SK-N-SH (cell line): ENCODE measurements at regions not wholly inside any gene's neighbourhood (a gene's known extent, or its start where the extent isn't known, plus 50 kb on each side); places are given as distances from the start of the nearest gene placed in this dataset.

Source experiments
- CTCF ChIA-PET: fragments of 300-600, 350-600 bp; formaldehyde crosslinking; extraction: SDS; loops from one replicate; lab custom pipeline; 2021; lab: Yijun Ruan, JAX
- POLR2A ChIA-PET: fragments of 350-600 bp; sonication (Branson Sonifier 250); formaldehyde crosslinking; extraction: SDS; loops from one replicate; lab custom pipeline; 2020; ENCODE audit warnings: antibody characterized with exemption, inconsistent platforms; lab: Yijun Ruan, JAX
- DNase-seq: peaks from one replicate; pipeline ENCODE4 v3.0.0; 2012
- H2AFZ ChIP-seq: fragments of 200-600 bp; sonication (generic); 2 replicates; pipeline ENCODE4 v1.8.1; 2016; ENCODE audit warnings: antibody characterized with exemption, mild to moderate bottlenecking, low read depth
- H3F3A ChIP-seq: fragments of 200-600 bp; sonication (generic); replicated peaks from 2 replicates; pipeline ENCODE3; 2016; ENCODE audit warnings: antibody characterized with exemption, mild to moderate bottlenecking; ENCODE audit not compliant: insufficient read depth
- H3K27ac ChIP-seq, 2 experiments: fragments of 200-500 bp in 1 of 2; fragments of 200-600 bp in 1 of 2; sonication (Bioruptor generic) in 1 of 2; sonication (generic), shearing (Covaris generic) in 1 of 2; 2 replicates each; pipeline versions ENCODE4 v1.5.1 to v1.6.1; 2014 to 2016; ENCODE audit warnings: low read depth in 2 of 2, inconsistent platforms in 1 of 2, low read length in 1 of 2, mild to moderate bottlenecking in 1 of 2, mixed read lengths in 1 of 2
- H3K27me3 ChIP-seq: fragments of 200-600 bp; sonication (generic), shearing (Covaris generic); 2 replicates; pipeline ENCODE4 v1.6.1; 2016; ENCODE audit warnings: mixed run types; ENCODE audit not compliant: insufficient read depth
- H3K36me3 ChIP-seq, 2 experiments: fragments of 200-500 bp in 1 of 2; fragments of 200-600 bp in 1 of 2; sonication (Bioruptor generic) in 1 of 2; sonication (generic) in 1 of 2; replicated peaks in 1 of 2; 2 replicates each; pipeline versions ENCODE3 to v1.5.1; 2014 to 2016; ENCODE audit warnings: low read length in 1 of 2, mild to moderate bottlenecking in 1 of 2; ENCODE audit not compliant: insufficient read depth in 2 of 2, control insufficient read depth in 1 of 2
- H3K4me1 ChIP-seq, 2 experiments: fragments of 200-500 bp in 1 of 2; fragments of 200-600 bp in 1 of 2; sonication (Bioruptor generic) in 1 of 2; sonication (generic), shearing (Covaris generic) in 1 of 2; 2 replicates each; pipeline versions ENCODE4 v1.5.1 to v1.6.1; 2014 to 2016; ENCODE audit warnings: low read depth in 1 of 2, low read length in 1 of 2, mixed run types in 1 of 2; ENCODE audit not compliant: insufficient read depth in 2 of 2, control insufficient read depth in 1 of 2
- H3K4me2 ChIP-seq: fragments of 200-600 bp; sonication (generic), shearing (Covaris generic); 2 replicates; pipeline ENCODE4 v1.6.1; 2017; ENCODE audit warnings: mixed run types
- H3K4me3 ChIP-seq, 2 experiments: fragments of 200-500 bp in 1 of 2; fragments of 200-600 bp in 1 of 2; sonication (Bioruptor generic) in 1 of 2; sonication (generic), shearing (Covaris generic) in 1 of 2; 2 replicates each; pipeline versions ENCODE4 v1.5.1 to v1.8.1; 2014 to 2016; ENCODE audit warnings: low read depth in 2 of 2, inconsistent platforms in 1 of 2, low read length in 1 of 2, mild to moderate bottlenecking in 1 of 2, mixed read lengths in 1 of 2, moderate library complexity in 1 of 2
- H3K79me2 ChIP-seq: fragments of 200-600 bp; sonication (generic); 2 replicates; pipeline ENCODE4 v1.8.1; 2017; ENCODE audit warnings: mild to moderate bottlenecking; ENCODE audit not compliant: insufficient read depth
- H3K9ac ChIP-seq: fragments of 200-600 bp; sonication (generic); 2 replicates; pipeline ENCODE4 v1.6.1; 2017; ENCODE audit warnings: mixed run types
- H3K9me2 ChIP-seq: fragments of 200-600 bp; sonication (generic); 2 replicates; pipeline ENCODE4 v1.6.1; 2017; ENCODE audit warnings: mixed run types
- H3K9me3 ChIP-seq: fragments of 200-600 bp; sonication (generic); 2 replicates; pipeline ENCODE4 v1.6.1; 2017; ENCODE audit warnings: mixed run types, mild to moderate bottlenecking, moderate library complexity
- H4K20me1 ChIP-seq: fragments of 200-600 bp; sonication (generic); 2 replicates; pipeline ENCODE4 v1.6.1; 2017; ENCODE audit warnings: mild to moderate bottlenecking, mixed run types; ENCODE audit not compliant: insufficient read depth
- CHD2 ChIP-seq: fragments of 150-350 bp; IDR thresholded peaks from 2 replicates; pipeline ENCODE4 v1.6.1; 2018; ENCODE audit warnings: low read length; ENCODE audit not compliant: partially characterized antibody
- ELF1 ChIP-seq: IDR thresholded peaks from 2 replicates; pipeline ENCODE4 v1.4.0; 2012
- EP300 ChIP-seq, 2 experiments: IDR thresholded peaks; 2 replicates each; pipeline versions ENCODE4 v1.4.0 to v1.6.1; 2012; ENCODE audit warnings: borderline replicate concordance in 1 of 2, low read depth in 1 of 2, low read length in 1 of 2
- EZH2phosphoT487 ChIP-seq: fragments of 200-600 bp; sonication (generic); IDR thresholded peaks from 2 replicates; pipeline ENCODE4 v1.6.1; 2017; ENCODE audit warnings: low read depth, mixed run types, mild to moderate bottlenecking, antibody characterized with exemption, moderate library complexity, borderline replicate concordance
- FOXJ3 ChIP-seq: sonication (generic); formaldehyde crosslinking; IDR thresholded peaks from 2 replicates; pipeline ENCODE4 v1.5.1; 2020; ENCODE audit warnings: mild to moderate bottlenecking, missing genetic modification reagents
- FOXM1 ChIP-seq: IDR thresholded peaks from 2 replicates; pipeline ENCODE4 v1.4.0; 2012; ENCODE audit warnings: low read depth, mild to moderate bottlenecking
- JUND ChIP-seq: IDR thresholded peaks from 2 replicates; pipeline ENCODE4 v1.4.0; 2012
- MXI1 ChIP-seq: IDR thresholded peaks from 2 replicates; pipeline ENCODE4 v1.6.1; 2012; ENCODE audit warnings: mild to moderate bottlenecking, low read depth, low read length, improper control_type of control experiment
- NFIC ChIP-seq: IDR thresholded peaks from 2 replicates; pipeline ENCODE4 v1.4.0; 2012; ENCODE audit warnings: borderline replicate concordance
- NRF1 ChIP-seq: IDR thresholded peaks from 2 replicates; pipeline ENCODE4 v1.6.1; 2012; ENCODE audit warnings: low read depth, mild to moderate bottlenecking, low read length
- RCOR1 ChIP-seq: fragments of 150-350 bp; IDR thresholded peaks from 2 replicates; pipeline ENCODE4 v1.6.1; 2017; ENCODE audit warnings: antibody characterized with exemption, low read length
- RFX5 ChIP-seq: IDR thresholded peaks from 2 replicates; pipeline ENCODE4 v1.6.1; 2012; ENCODE audit warnings: mild to moderate bottlenecking, improper control_type of control experiment, low read length
- RXRA ChIP-seq: IDR thresholded peaks from 2 replicates; pipeline ENCODE4 v1.4.0; 2012; ENCODE audit warnings: low read depth, mild to moderate bottlenecking, borderline replicate concordance
- SMC3 ChIP-seq: IDR thresholded peaks from 2 replicates; pipeline ENCODE4 v1.6.1; 2012; ENCODE audit warnings: low read depth, low read length, improper control_type of control experiment
- TAF1 ChIP-seq: IDR thresholded peaks from 2 replicates; pipeline ENCODE4 v1.6.1; 2012; ENCODE audit warnings: low read depth, mild to moderate bottlenecking, low read length, moderate library complexity, borderline replicate concordance
- TCF12 ChIP-seq: IDR thresholded peaks from 2 replicates; pipeline ENCODE4 v1.4.0; 2012
- TEAD4 ChIP-seq: IDR thresholded peaks from 2 replicates; pipeline ENCODE4 v1.4.0; 2012; ENCODE audit warnings: mild to moderate bottlenecking, borderline replicate concordance; ENCODE audit not compliant: insufficient read depth
- YY1 ChIP-seq: IDR thresholded peaks from 2 replicates; pipeline ENCODE4 v1.4.0; 2012; ENCODE audit warnings: low read depth, mild to moderate bottlenecking
- WGBS: methylation state at CpG from one replicate; pipeline ENCODE4 v1.1.6; 2017; ENCODE audit warnings: low lambda C conversion rate; 5-methylcytosine and 5-hydroxymethylcytosine counted together
- TF ChIP-seq, protein P1 (sequence below): IDR thresholded peaks from 2 replicates; pipeline ENCODE4 v1.4.0; 2012; ENCODE audit warnings: low read depth, borderline replicate concordance
- TF ChIP-seq, protein P2 (sequence below): IDR thresholded peaks from 2 replicates; pipeline ENCODE4 v1.4.0; 2012; ENCODE audit warnings: low read depth, borderline replicate concordance

DNA sequence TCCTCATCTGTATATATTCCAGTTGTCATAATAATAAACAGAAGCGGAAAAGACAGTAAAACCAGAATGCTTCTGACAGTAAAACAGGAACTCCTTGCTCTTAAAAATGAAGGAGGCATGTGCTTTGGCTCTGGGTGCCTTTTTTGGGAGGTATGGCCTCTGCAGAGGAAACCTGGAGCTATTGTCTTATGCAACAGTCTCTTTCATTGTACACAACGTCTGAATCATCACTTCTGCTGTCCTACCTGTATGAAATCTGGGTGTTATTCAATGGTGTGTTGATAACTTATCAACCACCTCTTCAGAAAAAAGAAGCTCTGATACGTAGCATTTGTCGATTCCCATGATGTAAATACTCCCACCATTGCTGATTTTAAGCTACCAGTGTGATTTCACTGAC, 64.8 kb downstream of the CDCA7 start:
- TF ChIP-seq, protein P1, sequence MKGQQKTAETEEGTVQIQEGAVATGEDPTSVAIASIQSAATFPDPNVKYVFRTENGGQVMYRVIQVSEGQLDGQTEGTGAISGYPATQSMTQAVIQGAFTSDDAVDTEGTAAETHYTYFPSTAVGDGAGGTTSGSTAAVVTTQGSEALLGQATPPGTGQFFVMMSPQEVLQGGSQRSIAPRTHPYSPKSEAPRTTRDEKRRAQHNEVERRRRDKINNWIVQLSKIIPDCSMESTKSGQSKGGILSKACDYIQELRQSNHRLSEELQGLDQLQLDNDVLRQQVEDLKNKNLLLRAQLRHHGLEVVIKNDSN = no peak
- TF ChIP-seq JUND (no peak), TEAD4 (no peak), MXI1 (no peak), EP300 (IDR thresholded peaks at IDR 0.05; ENCODE audit: borderline replicate concordance in 1 of 2, low read depth in 1 of 2, low read length in 1 of 2) (no peak), YY1 (no peak), TAF1 (no peak), RXRA (no peak), NRF1 (no peak), NFIC (no peak), SMC3 (no peak), FOXJ3 (no peak), ELF1 (no peak), RFX5 (no peak), RCOR1 (no peak), CHD2 (no peak), TCF12 (no peak), EZH2phosphoT487 (no peak), FOXM1 (no peak)
- TF ChIP-seq, protein P2, sequence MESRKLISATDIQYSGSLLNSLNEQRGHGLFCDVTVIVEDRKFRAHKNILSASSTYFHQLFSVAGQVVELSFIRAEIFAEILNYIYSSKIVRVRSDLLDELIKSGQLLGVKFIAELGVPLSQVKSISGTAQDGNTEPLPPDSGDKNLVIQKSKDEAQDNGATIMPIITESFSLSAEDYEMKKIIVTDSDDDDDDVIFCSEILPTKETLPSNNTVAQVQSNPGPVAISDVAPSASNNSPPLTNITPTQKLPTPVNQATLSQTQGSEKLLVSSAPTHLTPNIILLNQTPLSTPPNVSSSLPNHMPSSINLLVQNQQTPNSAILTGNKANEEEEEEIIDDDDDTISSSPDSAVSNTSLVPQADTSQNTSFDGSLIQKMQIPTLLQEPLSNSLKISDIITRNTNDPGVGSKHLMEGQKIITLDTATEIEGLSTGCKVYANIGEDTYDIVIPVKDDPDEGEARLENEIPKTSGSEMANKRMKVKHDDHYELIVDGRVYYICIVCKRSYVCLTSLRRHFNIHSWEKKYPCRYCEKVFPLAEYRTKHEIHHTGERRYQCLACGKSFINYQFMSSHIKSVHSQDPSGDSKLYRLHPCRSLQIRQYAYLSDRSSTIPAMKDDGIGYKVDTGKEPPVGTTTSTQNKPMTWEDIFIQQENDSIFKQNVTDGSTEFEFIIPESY = no peak
- Histone ChIP-seq H4K20me1 (no peaks in the 10 kb centered on the region), H3K36me3 (no peaks in the 10 kb centered on the region), H3K9me3 (no peaks in the 10 kb centered on the region), H3K27ac (no peak overlapping the region), H3K9me2 (no peaks in the 10 kb centered on the region), H3F3A (no peaks in the 10 kb centered on the region), H3K9ac (no peak overlapping the region), H3K4me3 (no peak overlapping the region), H3K4me2 (no peak overlapping the region), H3K79me2 (no peaks in the 10 kb centered on the region), H3K4me1 (no peaks in the 10 kb centered on the region; a peak in 2 of 4 replicates), H2AFZ (no peak overlapping the region), H3K27me3 (no peaks in the 10 kb centered on the region)
- POLR2A ChIA-PET = no interaction called here
- CTCF ChIA-PET = interaction anchor here (0.8 to 1.2 kb wide), 2 partner anchors 17 to 29 kb away, joined by 3 read pairs; no protein-coding TSS in a partner anchor
- no peak for DNase-seq
- 33% methylated on average over 4 of the region's 4 CpGs for WGBS
